Limb (tissue), 2 donors: ENCODE measurements at regions not wholly inside any gene's neighbourhood (a gene's known extent, or its start where the extent isn't known, plus 50 kb on each side); places are given as distances from the start of the nearest gene placed in this dataset.
A peak's percentile ranks its signal among the peaks of the same experiment; 100 is the strongest.

ENCODE experiments used
- DNase-seq, 2 donors: peaks; one replicate each; pipeline ENCODE4 v3.0.0-alpha.2; 2016; ENCODE audit errors: extremely low spot score in 2 of 2

- no peak for DNase-seq
Observed at GRCh38 chr20:60500038-60500701, 541.9 kb downstream of the CDH26 start.

DNA sequence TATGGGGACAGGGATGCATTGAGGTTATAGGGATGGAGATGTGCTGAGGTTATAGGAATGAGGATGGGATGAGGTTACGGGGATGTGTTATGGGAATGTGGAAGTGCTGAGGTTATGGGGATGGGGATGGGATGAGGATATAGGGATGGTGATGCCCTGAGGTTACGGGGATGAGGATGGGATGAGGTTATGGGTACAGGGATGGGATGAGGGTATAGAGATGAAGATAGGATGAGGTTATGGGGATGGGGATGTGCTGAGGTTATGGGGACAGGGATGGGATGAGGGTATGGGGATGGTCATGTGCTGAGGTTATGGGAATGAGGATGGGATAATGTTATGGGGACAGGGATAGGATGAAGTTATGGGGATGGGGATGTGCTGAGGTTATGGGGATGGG lies 542.8 kb downstream of the CDH26 start:
- no peak for DNase-seq

DNA sequence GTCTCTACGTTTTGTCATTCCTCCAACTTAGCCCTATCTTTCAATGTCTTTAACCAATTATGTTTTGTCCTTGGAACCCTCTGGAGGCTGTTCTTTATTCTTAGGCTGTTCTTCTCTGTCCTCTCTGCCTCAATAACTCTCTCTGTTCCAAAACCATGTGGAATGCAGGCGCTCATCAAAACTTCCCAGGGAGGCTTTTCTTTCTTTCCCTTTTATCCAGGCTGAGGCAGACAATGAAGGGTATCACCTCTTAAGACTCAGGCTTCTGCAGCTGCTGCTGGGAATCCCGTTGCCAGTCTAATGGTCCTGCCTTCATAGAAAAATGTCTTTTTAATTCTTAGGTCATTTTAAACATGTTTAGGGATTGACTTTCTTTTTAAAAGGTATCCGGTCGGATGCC lies 544.7 kb downstream of the CDH26 start:
- no peak for DNase-seq

- DNase-seq, result no peak
Observed at GRCh38 chr20:60505423-60505822, 547.2 kb downstream of the CDH26 start.

GRCh38 chr20:60506061-60506460 lies 547.8 kb downstream of the CDH26 start:
- no peak for DNase-seq

- DNase-seq, result no peak
Observed at GRCh38 chr20:60507087-60507694, 549.0 kb downstream of the CDH26 start.

GRCh38 chr20:60509407-60509806 lies 551.2 kb downstream of the CDH26 start:
- no peak for DNase-seq

DNA sequence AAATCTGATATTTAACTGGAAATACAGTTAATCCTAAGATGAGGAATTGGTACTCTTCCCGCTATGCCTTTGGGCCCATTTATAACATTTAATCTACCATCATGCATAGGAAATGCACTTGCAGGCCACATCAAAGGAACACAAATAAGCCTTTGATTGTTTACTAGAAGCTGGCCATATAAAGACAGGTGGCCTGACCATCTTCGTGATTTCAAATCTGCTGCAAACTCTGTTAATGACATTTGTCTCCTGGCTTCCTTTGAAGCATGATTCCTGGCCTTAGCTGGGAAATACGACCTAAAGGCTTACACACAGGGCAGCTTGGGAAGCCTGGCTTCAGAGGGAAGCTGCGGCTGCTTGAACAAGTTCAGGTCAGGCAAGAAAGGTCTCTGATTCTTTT lies 552.1 kb downstream of the CDH26 start:
- DNase-seq, result no peak

DNA sequence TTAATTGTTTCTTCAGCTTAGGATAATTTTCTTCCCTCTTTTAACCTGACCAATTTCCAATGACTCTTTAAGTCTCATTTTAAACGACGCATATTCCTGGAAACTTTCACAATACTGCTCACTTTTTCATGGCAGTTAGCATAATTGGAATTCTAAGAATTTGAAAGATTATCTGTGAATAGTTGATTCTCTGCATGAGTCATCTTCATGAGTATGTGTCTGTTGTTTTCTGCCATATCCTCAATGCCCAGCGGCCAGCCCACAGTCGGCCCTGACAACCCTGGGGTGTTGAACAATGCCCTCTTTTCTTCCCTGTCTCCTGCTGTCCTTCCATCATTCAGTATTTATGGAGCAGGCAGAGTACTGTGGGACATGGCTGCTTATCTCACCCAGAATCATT lies 554.2 kb downstream of the CDH26 start:
- DNase-seq, result no peak

DNA sequence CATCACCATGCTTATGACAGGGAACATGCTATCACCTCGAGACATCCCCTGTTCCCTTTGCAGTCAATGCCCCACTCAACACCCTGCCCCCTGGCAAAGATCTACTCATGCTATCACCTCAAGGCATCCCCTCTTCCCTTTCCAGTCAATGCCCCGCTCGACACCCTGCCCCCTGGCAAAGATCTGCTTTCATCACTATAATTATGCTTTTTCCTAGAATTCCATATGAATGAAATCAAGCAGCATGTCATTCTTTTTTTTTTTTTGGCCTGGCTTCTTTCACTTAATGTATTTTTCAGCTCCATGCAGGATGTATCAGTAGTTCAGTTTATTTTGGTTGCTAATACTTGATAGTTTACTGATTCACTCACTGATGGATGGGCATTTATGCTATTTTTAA lies 554.9 kb downstream of the CDH26 start:
- no peak for DNase-seq

- no peak for DNase-seq
Observed at GRCh38 chr20:60516442-60516841, 558.2 kb downstream of the CDH26 start.

GRCh38 chr20:60518022-60518421 lies 559.8 kb downstream of the CDH26 start:
- DNase-seq, result no peak

DNA sequence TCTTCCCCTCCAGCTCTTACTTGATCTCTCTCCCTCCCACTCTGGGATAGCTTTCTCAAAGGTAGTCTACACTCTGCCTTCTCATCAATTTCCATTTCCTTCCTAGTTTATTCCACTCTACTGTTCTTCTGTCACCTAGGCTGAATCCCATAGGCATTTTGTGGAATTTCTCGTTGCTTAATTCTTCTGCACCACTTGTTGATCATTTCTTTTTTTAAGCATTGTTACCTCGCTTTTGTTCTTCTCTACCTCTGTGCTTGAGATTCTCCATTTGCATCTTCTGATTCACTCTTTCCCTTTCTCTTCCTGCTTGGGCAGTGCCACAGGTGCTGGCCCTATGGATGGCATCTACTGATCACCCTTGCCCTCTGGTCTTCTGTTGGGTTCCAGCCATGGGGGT lies 567.2 kb downstream of the CDH26 start:
- DNase-seq, result no peak

DNA sequence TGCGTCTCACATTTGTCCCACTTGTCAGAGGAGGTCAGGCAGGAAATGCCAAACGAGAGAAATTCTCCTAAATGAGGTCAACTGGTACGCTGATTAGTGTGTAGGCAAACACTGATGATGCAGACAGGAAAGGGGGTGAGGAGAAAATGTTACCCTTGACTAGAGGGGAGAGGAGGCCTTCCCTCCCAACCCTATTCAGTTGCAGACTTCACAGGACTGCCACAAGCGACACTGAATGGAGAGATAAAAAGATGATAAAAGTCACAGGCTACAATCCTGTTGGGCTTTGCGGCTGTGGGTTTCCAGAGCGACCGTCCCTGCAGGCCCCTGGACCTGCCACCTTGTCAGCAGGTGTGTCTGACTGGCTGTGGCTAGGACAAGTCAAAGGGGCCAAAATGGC lies 569.4 kb downstream of the CDH26 start:
- no peak for DNase-seq

- no peak for DNase-seq
Observed at GRCh38 chr20:60528141-60528540, 569.9 kb downstream of the CDH26 start.

GRCh38 chr20:60529149-60529548 lies 570.9 kb downstream of the CDH26 start:
- DNase-seq, result no peak

GRCh38 chr20:60535211-60535610 lies 577.0 kb downstream of the CDH26 start:
- DNase-seq, result no peak

DNA sequence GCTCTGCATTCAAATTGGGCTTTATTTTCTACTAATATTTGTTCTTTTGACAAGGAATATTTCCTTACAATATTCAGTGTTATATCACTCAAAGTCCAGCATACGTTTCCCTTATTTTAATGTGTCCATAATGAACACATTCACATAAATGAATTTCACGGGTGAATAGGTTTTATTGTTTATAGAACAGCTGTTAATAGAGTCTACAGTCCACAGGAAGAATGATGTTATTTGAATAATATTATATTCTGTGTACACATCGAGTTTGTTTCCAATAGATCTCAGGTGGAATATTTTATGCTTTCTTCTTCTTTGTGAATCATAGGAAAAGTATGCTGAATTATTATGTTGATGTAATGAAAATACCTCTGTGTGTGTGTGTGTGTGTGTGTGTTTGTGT lies 582.4 kb downstream of the CDH26 start:
- DNase-seq, result no peak

DNA sequence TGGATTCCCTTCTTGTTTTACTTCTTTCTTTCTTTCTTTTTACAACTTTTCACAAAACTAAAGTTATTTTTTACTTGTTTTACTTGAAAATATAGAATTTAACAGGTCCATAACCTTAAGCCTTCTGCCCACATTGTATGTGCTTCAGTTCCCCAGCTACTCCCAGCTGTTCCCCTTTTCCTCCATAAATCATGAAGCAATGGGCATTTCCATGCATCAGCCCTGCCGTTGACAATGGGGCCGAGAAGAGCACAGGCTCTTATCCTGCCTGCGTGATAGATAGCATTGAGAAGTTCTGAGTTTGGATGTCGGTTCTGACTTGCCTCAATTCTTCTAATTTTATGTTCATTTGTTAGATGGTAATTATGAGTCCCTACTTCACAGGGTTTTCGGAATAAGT lies 583.8 kb downstream of the CDH26 start:
- DNase-seq, result no peak

GRCh38 chr20:60543598-60543997 lies 585.4 kb downstream of the CDH26 start:
- DNase-seq, result no peak

- DNase-seq, result no peak
Observed at GRCh38 chr20:60553095-60553494, 594.9 kb downstream of the CDH26 start.

- no peak for DNase-seq
Observed at GRCh38 chr20:60558486-60558885, 600.3 kb downstream of the CDH26 start.

- peak in 1 of 2 donors; percentile 15 for DNase-seq
Observed at GRCh38 chr20:60559462-60559861, 601.2 kb downstream of the CDH26 start.

- DNase-seq, result no peak
Observed at GRCh38 chr20:60561052-60561451, 602.8 kb downstream of the CDH26 start.
